K562 (cell line): ENCODE measurements at regions not wholly inside any gene's neighbourhood (a gene's known extent, or its start where the extent isn't known, plus 50 kb on each side); places are given as distances from the start of the nearest gene placed in this dataset.

Source experiments
- CCNT2 ChIP-seq: IDR thresholded peaks from 2 replicates; pipeline ENCODE4 v1.6.1; 2011; ENCODE audit warnings: borderline replicate concordance, low read depth, mild to moderate bottlenecking, moderate library complexity, mixed read lengths, low read length; ENCODE audit not compliant: insufficient read length; ENCODE audit errors: extremely low read depth
- ELF1 ChIP-seq: fragments of 200-800 bp; sonication (Bioruptor generic); IDR thresholded peaks from 2 replicates; pipeline ENCODE4 v1.6.1; 2016; ENCODE audit warnings: missing genetic modification characterization, missing compliant biosample characterization
- ETS2 ChIP-seq: IDR thresholded peaks from 2 replicates; pipeline ENCODE4 v1.6.1; 2016; ENCODE audit warnings: borderline replicate concordance, missing genetic modification characterization, mild to moderate bottlenecking, moderate library complexity, missing compliant biosample characterization; ENCODE audit not compliant: poor library complexity, severe bottlenecking
- LARP7 ChIP-seq: fragments of 450-650 bp; IDR thresholded peaks from 2 replicates; pipeline ENCODE4 v1.6.1; 2016
- MXI1 ChIP-seq: IDR thresholded peaks from 2 replicates; pipeline ENCODE4 v1.6.1; 2011; ENCODE audit warnings: low read depth, mild to moderate bottlenecking, improper control_type of control experiment, low read length
- NFIC ChIP-seq: fragments of 450-650 bp; IDR thresholded peaks from 2 replicates; pipeline ENCODE4 v1.6.1; 2017; ENCODE audit warnings: mild to moderate bottlenecking, inconsistent platforms
- NFYB ChIP-seq: IDR thresholded peaks from 2 replicates; pipeline ENCODE4 v1.6.1; 2011; ENCODE audit warnings: mild to moderate bottlenecking, moderate library complexity; ENCODE audit not compliant: insufficient read length; ENCODE audit errors: extremely low read depth
- POLR2AphosphoS2 ChIP-seq: IDR thresholded peaks from 2 replicates; pipeline ENCODE4 v1.6.1; 2012; ENCODE audit warnings: low read length, improper control_type of control experiment
- RBM17 ChIP-seq: fragments of 200-400 bp; formaldehyde crosslinking; IDR thresholded peaks from 2 replicates; pipeline ENCODE4 v1.6.1; 2017; ENCODE audit warnings: low read depth, mild to moderate bottlenecking, low read length, borderline replicate concordance
- RBM34 ChIP-seq: fragments of 200-400 bp; formaldehyde crosslinking; IDR thresholded peaks from 2 replicates; pipeline ENCODE4 v1.6.1; 2018; ENCODE audit warnings: low read length, borderline replicate concordance; ENCODE audit not compliant: insufficient read depth
- SREBF2 ChIP-seq: sonication (generic); formaldehyde crosslinking; IDR thresholded peaks from 2 replicates; pipeline ENCODE4 v1.4.0; 2020; ENCODE audit warnings: mild to moderate bottlenecking, missing genetic modification reagents
- XRCC3 ChIP-seq: fragments of 450-650 bp; IDR thresholded peaks from 2 replicates; pipeline ENCODE4 v1.6.1; 2017; ENCODE audit warnings: mild to moderate bottlenecking, moderate library complexity
- XRCC5 ChIP-seq: fragments of 200-400 bp; formaldehyde crosslinking; IDR thresholded peaks from 2 replicates; pipeline ENCODE4 v1.6.1; 2017; ENCODE audit warnings: low read depth, mild to moderate bottlenecking, low read length
- ZNF143 ChIP-seq: sonication (generic); formaldehyde crosslinking; IDR thresholded peaks from 2 replicates; pipeline ENCODE4 v1.9.0; 2022; ENCODE audit warnings: mild to moderate bottlenecking, missing genetic modification reagents
- ZNF184 ChIP-seq: sonication (generic); formaldehyde crosslinking; IDR thresholded peaks from 2 replicates; pipeline ENCODE4 v1.5.0; 2020; ENCODE audit warnings: missing genetic modification reagents
- ZNF197 ChIP-seq: fragments of 200-800 bp; sonication (Bioruptor generic); IDR thresholded peaks from 2 replicates; pipeline ENCODE4 v1.6.1; 2016; ENCODE audit warnings: low read depth, missing genetic modification characterization, missing compliant biosample characterization
- ZNF668 ChIP-seq: fragments of 250-450 bp; sonication (Bioruptor Pico); IDR thresholded peaks from 2 replicates; pipeline ENCODE4 v1.8.0; 2022; ENCODE audit warnings: mild to moderate bottlenecking, inconsistent platforms
- TF ChIP-seq, protein P1 (sequence below): fragments of 450-650 bp; IDR thresholded peaks from 2 replicates; pipeline ENCODE4 v1.6.1; 2016; ENCODE audit warnings: low read depth
- TF ChIP-seq, protein P2 (sequence below): IDR thresholded peaks from 2 replicates; pipeline ENCODE4 v1.6.1; 2011; ENCODE audit warnings: borderline replicate concordance, low read depth, mild to moderate bottlenecking, moderate library complexity, low read length; ENCODE audit not compliant: insufficient read depth, poor library complexity, severe bottlenecking

DNA sequence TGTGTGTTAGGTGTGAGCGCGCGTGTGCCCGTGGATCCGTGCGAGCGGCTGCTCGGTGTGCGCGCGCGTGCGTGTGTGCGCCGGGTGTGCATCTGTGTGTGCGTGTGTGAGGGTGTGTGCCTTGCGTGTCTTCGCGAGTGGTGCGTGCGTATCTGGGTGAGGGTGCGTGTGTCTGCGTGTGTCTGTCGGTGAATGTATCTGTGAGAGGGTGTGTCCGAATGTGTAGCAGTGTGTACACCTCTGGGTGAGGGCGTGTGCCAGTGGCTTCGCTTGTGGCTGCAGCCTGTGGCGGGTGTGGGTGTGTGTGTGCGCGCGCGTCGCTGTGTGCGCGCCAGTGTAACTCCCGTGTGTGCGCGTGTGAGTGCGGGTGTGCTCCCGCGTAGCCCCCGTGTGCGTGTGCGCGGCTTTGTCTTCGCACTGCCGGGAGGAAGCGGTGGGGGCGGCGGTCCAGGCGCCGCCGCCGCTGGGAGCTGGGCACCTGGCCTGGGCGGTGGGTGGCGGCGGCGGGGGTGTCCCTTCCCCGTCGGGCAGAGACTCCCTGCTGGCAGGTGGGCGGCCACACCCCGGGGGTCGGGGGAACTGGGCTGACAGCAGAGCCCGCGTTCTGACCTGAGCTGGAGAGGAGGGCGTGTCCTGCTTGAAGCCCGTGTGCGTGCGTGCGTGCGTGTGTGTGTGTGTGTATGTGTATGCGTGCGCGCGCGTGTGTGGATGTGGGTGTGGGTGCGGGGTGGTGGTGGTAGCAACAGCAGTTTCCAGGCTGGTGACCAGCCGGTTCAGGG, 61.3 kb upstream of the EPB41L1 start (continued):
- TF ChIP-seq, protein P1, sequence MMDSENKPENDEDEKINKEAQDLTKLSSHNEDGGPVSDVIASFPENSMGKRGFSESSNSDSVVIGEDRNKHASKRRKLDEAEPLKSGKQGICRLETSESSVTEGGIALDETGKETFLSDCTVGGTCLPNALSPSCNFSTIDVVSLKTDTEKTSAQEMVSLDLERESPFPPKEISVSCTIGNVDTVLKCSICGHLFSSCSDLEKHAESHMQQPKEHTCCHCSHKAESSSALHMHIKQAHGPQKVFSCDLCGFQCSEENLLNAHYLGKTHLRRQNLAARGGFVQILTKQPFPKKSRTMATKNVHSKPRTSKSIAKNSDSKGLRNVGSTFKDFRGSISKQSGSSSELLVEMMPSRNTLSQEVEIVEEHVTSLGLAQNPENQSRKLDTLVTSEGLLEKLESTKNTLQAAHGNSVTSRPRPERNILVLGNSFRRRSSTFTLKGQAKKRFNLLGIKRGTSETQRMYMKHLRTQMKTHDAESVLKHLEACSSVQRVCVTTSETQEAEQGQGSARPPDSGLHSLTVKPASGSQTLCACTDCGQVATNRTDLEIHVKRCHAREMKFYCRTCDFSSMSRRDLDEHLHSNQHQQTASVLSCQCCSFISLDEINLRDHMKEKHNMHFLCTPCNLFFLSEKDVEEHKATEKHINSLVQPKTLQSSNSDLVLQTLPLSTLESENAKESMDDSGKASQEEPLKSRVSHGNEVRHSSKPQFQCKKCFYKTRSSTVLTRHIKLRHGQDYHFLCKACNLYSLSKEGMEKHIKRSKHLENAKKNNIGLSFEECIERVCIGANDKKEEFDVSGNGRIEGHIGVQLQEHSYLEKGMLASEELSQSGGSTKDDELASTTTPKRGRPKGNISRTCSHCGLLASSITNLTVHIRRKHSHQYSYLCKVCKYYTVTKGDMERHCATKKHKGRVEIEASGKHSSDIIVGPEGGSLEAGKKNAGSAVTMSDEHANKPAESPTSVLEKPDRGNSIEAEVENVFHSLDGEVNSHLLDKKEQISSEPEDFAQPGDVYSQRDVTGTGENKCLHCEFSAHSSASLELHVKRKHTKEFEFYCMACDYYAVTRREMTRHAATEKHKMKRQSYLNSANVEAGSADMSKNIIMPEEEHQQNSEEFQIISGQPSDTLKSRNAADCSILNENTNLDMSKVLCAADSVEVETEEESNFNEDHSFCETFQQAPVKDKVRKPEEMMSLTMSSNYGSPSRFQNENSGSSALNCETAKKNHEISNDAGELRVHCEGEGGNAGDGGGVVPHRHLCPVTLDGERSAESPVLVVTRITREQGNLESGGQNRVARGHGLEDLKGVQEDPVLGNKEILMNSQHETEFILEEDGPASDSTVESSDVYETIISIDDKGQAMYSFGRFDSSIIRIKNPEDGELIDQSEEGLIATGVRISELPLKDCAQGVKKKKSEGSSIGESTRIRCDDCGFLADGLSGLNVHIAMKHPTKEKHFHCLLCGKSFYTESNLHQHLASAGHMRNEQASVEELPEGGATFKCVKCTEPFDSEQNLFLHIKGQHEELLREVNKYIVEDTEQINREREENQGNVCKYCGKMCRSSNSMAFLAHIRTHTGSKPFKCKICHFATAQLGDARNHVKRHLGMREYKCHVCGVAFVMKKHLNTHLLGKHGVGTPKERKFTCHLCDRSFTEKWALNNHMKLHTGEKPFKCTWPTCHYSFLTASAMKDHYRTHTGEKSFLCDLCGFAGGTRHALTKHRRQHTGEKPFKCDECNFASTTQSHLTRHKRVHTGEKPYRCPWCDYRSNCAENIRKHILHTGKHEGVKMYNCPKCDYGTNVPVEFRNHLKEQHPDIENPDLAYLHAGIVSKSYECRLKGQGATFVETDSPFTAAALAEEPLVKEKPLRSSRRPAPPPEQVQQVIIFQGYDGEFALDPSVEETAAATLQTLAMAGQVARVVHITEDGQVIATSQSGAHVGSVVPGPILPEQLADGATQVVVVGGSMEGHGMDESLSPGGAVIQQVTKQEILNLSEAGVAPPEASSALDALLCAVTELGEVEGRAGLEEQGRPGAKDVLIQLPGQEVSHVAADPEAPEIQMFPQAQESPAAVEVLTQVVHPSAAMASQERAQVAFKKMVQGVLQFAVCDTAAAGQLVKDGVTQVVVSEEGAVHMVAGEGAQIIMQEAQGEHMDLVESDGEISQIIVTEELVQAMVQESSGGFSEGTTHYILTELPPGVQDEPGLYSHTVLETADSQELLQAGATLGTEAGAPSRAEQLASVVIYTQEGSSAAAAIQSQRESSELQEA, result no peak
- TF ChIP-seq POLR2AphosphoS2 (no peak), MXI1 (no peak), CCNT2 (no peak), NFIC (no peak), ELF1 (no peak), RBM34 (no peak), ETS2 (no peak), XRCC5 (no peak), NFYB (no peak), ZNF143 (CRISPR knock-in tag) (no peak), XRCC3 (no peak), SREBF2 (CRISPR knock-in tag) (no peak), RBM17 (no peak), LARP7 (peak; percentile 77; the same call in 1 of the 2 replicates), ZNF197 (CRISPR knock-in tag) (peak; percentile 80; the same call in 1 of the 2 replicates), ZNF668 (CRISPR knock-in tag) (no peak), ZNF184 (CRISPR knock-in tag) (no peak)
- TF ChIP-seq, protein P2, sequence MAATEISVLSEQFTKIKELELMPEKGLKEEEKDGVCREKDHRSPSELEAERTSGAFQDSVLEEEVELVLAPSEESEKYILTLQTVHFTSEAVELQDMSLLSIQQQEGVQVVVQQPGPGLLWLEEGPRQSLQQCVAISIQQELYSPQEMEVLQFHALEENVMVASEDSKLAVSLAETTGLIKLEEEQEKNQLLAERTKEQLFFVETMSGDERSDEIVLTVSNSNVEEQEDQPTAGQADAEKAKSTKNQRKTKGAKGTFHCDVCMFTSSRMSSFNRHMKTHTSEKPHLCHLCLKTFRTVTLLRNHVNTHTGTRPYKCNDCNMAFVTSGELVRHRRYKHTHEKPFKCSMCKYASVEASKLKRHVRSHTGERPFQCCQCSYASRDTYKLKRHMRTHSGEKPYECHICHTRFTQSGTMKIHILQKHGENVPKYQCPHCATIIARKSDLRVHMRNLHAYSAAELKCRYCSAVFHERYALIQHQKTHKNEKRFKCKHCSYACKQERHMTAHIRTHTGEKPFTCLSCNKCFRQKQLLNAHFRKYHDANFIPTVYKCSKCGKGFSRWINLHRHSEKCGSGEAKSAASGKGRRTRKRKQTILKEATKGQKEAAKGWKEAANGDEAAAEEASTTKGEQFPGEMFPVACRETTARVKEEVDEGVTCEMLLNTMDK, result no peak
